ENCODE measurements at regions not wholly inside any gene's neighbourhood (a gene's known extent, or its start where the extent isn't known, plus 50 kb on each side); places are given as distances from the start of the nearest gene placed in this dataset.

DNA sequence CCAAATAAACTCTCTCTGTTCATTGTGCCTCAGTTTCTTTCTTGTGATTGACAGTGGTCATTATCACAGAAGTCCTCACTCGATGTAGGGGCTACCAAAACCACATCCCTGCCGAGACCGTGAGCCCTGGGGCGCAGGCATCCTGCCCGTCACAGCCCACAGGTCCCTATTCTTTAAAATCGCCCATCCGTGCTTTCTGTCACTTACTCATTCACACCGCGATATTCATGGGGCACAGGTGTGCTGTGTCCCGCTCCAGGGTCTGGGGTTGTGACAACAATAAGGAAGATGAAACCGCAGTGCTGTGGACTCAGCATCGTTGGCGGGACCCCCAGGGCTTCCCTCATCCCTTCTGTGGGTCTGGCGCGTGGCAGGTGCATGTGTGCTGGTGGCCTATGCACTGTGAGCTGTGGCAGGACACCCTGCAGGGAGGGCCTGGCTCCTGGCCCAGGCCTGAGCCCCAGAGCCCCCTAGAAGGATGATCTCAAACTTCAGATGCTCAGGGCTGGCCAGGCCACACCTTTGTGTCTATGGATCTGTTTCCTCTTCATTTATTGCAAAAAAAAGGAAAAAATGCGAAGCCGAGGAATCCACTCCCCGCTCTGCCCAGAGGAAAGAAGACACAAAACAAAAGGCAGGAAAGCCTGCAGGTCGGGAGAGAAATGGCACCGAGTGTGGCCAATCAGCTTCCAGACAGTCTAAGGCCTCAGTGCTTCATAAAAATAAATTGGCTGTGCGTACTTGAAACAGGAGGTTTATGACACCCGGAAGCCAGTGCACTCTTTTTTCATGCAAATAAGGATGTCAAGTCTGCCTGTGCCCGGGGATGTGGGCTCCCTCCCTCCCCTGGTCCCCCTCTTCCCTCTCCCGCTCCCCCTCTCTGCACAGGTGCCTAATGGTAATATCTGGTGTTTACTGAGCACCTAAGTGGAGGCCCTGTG lies 109.5 kb upstream of the ADRA2C start:
- Histone ChIP-seq H3K9me3 (replicated peaks; ENCODE audit: control insufficient read depth, insufficient read depth, low read length) (no peaks in the 10 kb centered on the region), H3K27ac (ENCODE audit: insufficient read depth, low read depth, low read length) (no peak overlapping the region), H4K20me1 (replicated peaks; ENCODE audit: control insufficient read depth, extremely low read depth, insufficient read depth, low read length) (no peaks in the 10 kb centered on the region), H2AFZ (ENCODE audit: low read depth, low read length) (no peak overlapping the region), H3K79me2 (ENCODE audit: control insufficient read depth, insufficient read depth, low read length) (no peaks in the 10 kb centered on the region), H3K4me2 (ENCODE audit: insufficient read depth, low read length) (no peak overlapping the region), H3K9me1 (replicated peaks; ENCODE audit: control insufficient read depth, extremely low read depth, insufficient read depth, low read length) (no peaks in the 10 kb centered on the region), H3K27me3 (ENCODE audit: control insufficient read depth in 2 of 2, insufficient read depth in 2 of 2, low read length in 2 of 2) (no peaks in the 10 kb centered on the region), H3K36me3 (ENCODE audit: control insufficient read depth in 2 of 2, extremely low read depth in 1 of 2, insufficient read depth in 2 of 2, low read length in 2 of 2) (no peaks in the 10 kb centered on the region), H3K4me3 (replicated peaks in 1 of 3; ENCODE audit: insufficient read depth in 1 of 3, low read depth in 1 of 3, low read length in 3 of 3) (no peak overlapping the region), H3K9ac (replicated peaks; ENCODE audit: extremely low read depth, insufficient read depth, low read length) (no peak overlapping the region), H3K4me1 (ENCODE audit: control insufficient read depth, extremely low read depth, insufficient read depth, low read length) (no peaks in the 10 kb centered on the region)
- no peak for FAIRE-seq
- ChIA-PET CTCF (no interaction called here), POLR2A (no interaction called here)
- dilution Hi-C loops (cut with MboI; ENCODE audit: extremely low pct_ligation_motif_present, low sequenced_read_pairs) = no loop called here
- BruUV-seq (replicated peaks) = no TSS peak
- intact Hi-C loops (cut with micrococcal nuclease) = no loop called here
- no peak for DNase-seq (ENCODE audit: low read depth, low spot score)
- no peak for TF ChIP-seq GATA2 (IDR thresholded peaks at IDR 0.05; ENCODE audit: insufficient read depth, insufficient read length, low read depth, low read length)

DNA sequence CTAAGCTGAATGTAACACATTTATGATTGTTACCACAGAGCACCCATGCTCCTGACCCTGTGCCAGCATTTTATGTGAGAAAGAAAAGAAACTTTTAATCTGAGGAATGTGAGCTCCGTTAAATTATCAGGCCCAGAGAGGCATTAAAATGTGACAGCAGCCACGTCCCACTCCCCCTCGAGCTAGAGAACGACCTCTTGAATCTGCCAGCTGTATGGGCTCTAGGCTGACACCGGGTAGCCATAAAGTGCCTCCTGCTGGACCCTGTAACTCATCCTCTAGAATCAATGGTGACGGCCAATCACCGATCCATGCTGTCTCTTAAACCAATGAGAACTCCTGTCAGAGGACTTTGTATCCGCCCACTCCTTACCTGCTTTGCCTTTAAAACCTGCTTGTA lies 110.2 kb upstream of the ADRA2C start:
- Histone ChIP-seq H4K20me1 (replicated peaks; ENCODE audit: control insufficient read depth, extremely low read depth, insufficient read depth, low read length) (no peaks in the 10 kb centered on the region), H3K27me3 (ENCODE audit: control insufficient read depth in 2 of 2, insufficient read depth in 2 of 2, low read length in 2 of 2) (no peaks in the 10 kb centered on the region)
- FAIRE-seq = no peak

More for the DNA sequence above, 110.2 kb upstream of the ADRA2C start:
- no TSS peak for BruUV-seq (replicated peaks)
- no peaks in the 10 kb centered on the region for H3K9me3 ChIP-seq (replicated peaks; ENCODE audit: control insufficient read depth, insufficient read depth, low read length)
- ChIA-PET POLR2A (no interaction called here), CTCF (no interaction called here)
- H3K36me3 ChIP-seq (ENCODE audit: control insufficient read depth in 2 of 2, extremely low read depth in 1 of 2, insufficient read depth in 2 of 2, low read length in 2 of 2) = no peaks in the 10 kb centered on the region
- no peak overlapping the region for H3K4me3 ChIP-seq (replicated peaks in 1 of 3; ENCODE audit: insufficient read depth in 1 of 3, low read depth in 1 of 3, low read length in 3 of 3)
- no peak overlapping the region for H2AFZ ChIP-seq (ENCODE audit: low read depth, low read length)
- no peaks in the 10 kb centered on the region for H3K79me2 ChIP-seq (ENCODE audit: control insufficient read depth, insufficient read depth, low read length)
- no peak for TF ChIP-seq POLR2AphosphoS5 (IDR thresholded peaks at IDR 0.05; ENCODE audit: insufficient read depth, low read depth, low read length)
- intact Hi-C loops (cut with micrococcal nuclease) (no loop called here), dilution Hi-C loops (cut with MboI; ENCODE audit: extremely low pct_ligation_motif_present, low sequenced_read_pairs) (no loop called here)
- no peaks in the 10 kb centered on the region for H3K4me1 ChIP-seq (ENCODE audit: control insufficient read depth, extremely low read depth, insufficient read depth, low read length)
- no peaks in the 10 kb centered on the region for H3K9me1 ChIP-seq (replicated peaks; ENCODE audit: control insufficient read depth, extremely low read depth, insufficient read depth, low read length)
- DNase-seq (ENCODE audit: low read depth, low spot score) = no peak
- no peak overlapping the region for H3K27ac ChIP-seq (ENCODE audit: insufficient read depth, low read depth, low read length)
- no peak overlapping the region for H3K4me2 ChIP-seq (ENCODE audit: insufficient read depth, low read length)
- H3K9ac ChIP-seq (replicated peaks; ENCODE audit: extremely low read depth, insufficient read depth, low read length) = no peak overlapping the region

All from endothelial cell of umbilical vein (primary cell).